Fibroblast of villous mesenchyme (primary cell): ENCODE measurements at regions not wholly inside any gene's neighbourhood (a gene's known extent, or its start where the extent isn't known, plus 50 kb on each side); places are given as distances from the start of the nearest gene placed in this dataset.

ENCODE experiments used
- DNase-seq: peaks from one replicate; pipeline ENCODE4 v3.0.0-alpha.2; 2010; ENCODE audit warnings: low read depth
- H3K4me3 ChIP-seq: 2 replicates; pipeline ENCODE4 v1.5.1; 2011; ENCODE audit warnings: low read depth, mild to moderate bottlenecking, low read length
- TF ChIP-seq, protein P1 (sequence below): IDR thresholded peaks from 2 replicates; pipeline ENCODE4 v1.5.1; 2012; ENCODE audit warnings: low read depth, mild to moderate bottlenecking, low read length; ENCODE audit not compliant: insufficient read depth

DNA sequence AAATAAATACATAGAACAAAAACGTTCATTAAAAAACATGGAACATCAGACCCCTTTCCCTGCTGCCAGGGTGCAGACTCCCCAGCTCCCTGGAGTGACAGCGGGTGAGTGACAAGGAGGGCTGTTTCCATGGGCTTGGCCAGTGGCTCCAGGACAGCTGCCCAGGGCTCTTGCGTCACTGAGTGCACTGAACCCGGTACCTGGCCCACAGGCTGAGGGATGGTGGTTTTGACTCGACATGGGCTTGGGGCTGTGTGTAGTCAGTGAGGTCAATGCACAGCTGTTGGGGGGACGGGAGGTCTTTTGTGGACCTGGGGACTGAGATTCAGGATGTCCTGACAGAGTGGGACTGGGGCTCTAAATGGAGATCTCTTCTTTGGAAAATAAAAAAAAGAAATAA, 142.1 kb upstream of the B3GAT1 start:
- no peak for DNase-seq
- no peak overlapping the region for H3K4me3 ChIP-seq
- TF ChIP-seq, protein P1, sequence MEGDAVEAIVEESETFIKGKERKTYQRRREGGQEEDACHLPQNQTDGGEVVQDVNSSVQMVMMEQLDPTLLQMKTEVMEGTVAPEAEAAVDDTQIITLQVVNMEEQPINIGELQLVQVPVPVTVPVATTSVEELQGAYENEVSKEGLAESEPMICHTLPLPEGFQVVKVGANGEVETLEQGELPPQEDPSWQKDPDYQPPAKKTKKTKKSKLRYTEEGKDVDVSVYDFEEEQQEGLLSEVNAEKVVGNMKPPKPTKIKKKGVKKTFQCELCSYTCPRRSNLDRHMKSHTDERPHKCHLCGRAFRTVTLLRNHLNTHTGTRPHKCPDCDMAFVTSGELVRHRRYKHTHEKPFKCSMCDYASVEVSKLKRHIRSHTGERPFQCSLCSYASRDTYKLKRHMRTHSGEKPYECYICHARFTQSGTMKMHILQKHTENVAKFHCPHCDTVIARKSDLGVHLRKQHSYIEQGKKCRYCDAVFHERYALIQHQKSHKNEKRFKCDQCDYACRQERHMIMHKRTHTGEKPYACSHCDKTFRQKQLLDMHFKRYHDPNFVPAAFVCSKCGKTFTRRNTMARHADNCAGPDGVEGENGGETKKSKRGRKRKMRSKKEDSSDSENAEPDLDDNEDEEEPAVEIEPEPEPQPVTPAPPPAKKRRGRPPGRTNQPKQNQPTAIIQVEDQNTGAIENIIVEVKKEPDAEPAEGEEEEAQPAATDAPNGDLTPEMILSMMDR: no peak

DNA sequence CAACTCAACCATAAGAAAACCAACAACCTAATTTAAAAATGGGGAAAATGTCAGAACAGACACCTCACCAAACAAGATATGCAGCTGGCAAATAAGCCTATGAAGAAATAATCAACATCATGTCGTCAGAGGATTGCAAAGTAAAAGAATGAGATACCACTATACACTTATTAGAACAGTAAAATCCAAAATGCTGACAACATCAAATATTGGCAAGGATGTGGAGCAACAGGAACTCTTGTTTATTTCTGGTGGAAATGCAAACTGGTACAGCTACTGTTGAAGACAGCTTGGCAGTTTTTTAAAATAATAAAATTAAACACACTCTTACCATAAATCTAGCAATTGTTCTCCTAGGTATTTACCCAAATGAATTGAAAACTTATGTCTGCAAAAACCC, 140.7 kb upstream of the B3GAT1 start:
- no peak for DNase-seq
- TF ChIP-seq, protein P1: no peak
- no peak overlapping the region for H3K4me3 ChIP-seq

GRCh38 chr11:134545521-134545920, 133.5 kb upstream of the B3GAT1 start:
- TF ChIP-seq, protein P1: no peak
- H3K4me3 ChIP-seq: no peak overlapping the region
- DNase-seq: no peak

DNA sequence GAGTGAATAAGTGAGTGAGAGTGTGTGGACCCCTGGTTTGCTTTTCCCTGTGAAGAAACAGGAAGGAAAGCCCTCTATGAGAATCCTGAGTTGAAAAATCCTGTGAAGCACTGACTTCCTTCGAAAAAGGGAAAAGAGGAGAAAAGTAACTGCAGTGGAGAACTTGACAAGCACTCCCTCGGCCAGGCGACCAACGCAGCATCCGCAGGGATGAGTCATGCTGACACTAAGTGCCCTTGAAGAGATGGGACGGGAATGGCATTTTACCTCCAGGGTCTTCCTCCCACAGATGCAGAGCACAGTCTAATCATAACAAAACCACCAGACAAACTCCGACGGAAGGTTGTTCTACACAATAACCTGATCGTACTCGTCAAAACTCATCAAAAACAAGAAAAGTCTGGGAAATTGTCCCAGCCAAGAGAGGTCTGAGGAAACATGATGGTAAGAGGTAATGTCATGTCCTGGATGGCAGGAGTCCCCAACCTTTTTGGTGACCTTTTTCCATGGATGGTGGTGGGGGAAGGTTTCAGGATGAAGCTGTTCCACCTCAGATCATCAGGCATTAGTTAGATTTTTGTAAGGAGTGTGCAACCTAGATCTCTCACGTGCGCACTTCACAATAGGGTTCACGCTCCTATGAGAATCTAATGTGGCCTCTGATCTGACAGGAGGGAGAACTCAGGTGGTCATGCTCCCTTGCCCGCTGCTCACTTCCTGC, 132.2 kb upstream of the B3GAT1 start:
- H3K4me3 ChIP-seq: no peak overlapping the region
- DNase-seq: no peak
- TF ChIP-seq, protein P1: no peak

DNA sequence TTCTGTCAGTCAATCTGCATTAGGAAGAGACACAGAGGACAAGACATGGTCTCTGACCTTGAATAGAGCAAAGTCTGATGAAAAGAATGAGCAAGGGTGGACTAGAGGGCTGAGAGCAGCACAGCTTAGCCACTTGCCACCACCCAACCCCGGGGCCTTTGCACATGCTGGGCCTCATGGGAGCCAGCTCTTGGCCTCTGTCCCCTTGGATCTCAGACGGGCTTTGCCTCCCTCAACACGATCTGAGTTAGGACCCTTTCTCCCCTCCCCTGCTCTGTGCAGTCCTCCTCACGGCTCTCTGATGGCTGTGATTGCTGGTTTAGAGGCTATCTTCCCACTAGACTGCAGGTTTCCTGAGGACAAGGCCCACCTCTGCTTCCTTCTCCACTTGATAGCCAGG, 131.6 kb upstream of the B3GAT1 start:
- TF ChIP-seq, protein P1: no peak
- DNase-seq: no peak
- H3K4me3 ChIP-seq: no peak overlapping the region

- DNase-seq: no peak
- TF ChIP-seq, protein P1: no peak
Observed at GRCh38 chr11:134543241-134543640, 131.2 kb upstream of the B3GAT1 start.

GRCh38 chr11:134542401-134543165, 130.5 kb upstream of the B3GAT1 start:
- no peak overlapping the region for H3K4me3 ChIP-seq
- no peak for DNase-seq
- TF ChIP-seq, protein P1: no peak

More at GRCh38 chr11:134543241-134543640, 131.2 kb upstream of the B3GAT1 start:
- no peak overlapping the region for H3K4me3 ChIP-seq
